Vagina (tissue), 2 donors: ENCODE measurements at regions not wholly inside any gene's neighbourhood (a gene's known extent, or its start where the extent isn't known, plus 50 kb on each side); places are given as distances from the start of the nearest gene placed in this dataset.

Source experiments
- DNase-seq, 2 donors: peaks; one replicate each; pipeline ENCODE4 v3.0.0-alpha.2; 2017; ENCODE audit errors: extremely low spot score in 2 of 2
- H3K27ac ChIP-seq: fragments of 200-600 bp; sonication (generic); one replicate; pipeline ENCODE4 v1.5.1; 2019
- H3K27me3 ChIP-seq: fragments of 200-600 bp; sonication (generic); one replicate; pipeline ENCODE4 v1.5.1; 2019
- H3K36me3 ChIP-seq, 2 donors: fragments of 200-600 bp; sonication (generic); one replicate each; pipeline ENCODE4 v1.5.1; 2017 to 2019
- H3K4me1 ChIP-seq: fragments of 200-600 bp; sonication (generic); one replicate; pipeline ENCODE4 v1.5.1; 2019
- H3K4me3 ChIP-seq, 2 donors: fragments of 200-600 bp; sonication (generic); 1 replicate in 1 of 2; 2 replicates in 1 of 2; pipeline ENCODE4 v1.5.1; 2016 to 2019
- H3K9me3 ChIP-seq: fragments of 200-600 bp; sonication (generic); one replicate; pipeline ENCODE4 v1.5.1; 2019
- POLR2A ChIP-seq, 2 donors: fragments of 450-650 bp; IDR thresholded peaks; one replicate each; pipeline ENCODE4 v1.6.1; 2017; ENCODE audit warnings: antibody characterized with exemption in 2 of 2, mild to moderate bottlenecking in 2 of 2, moderate library complexity in 2 of 2
- POLR2AphosphoS5 ChIP-seq, 2 donors: sonication (generic); formaldehyde crosslinking; IDR thresholded peaks; one replicate each; pipeline ENCODE4 v1.9.0; 2017; ENCODE audit warnings: antibody characterized with exemption in 2 of 2, mild to moderate bottlenecking in 2 of 2, low read depth in 1 of 2; ENCODE audit not compliant: insufficient read depth in 1 of 2
- intact Hi-C: fragments of 100-400 bp; cut with DNase I; formaldehyde crosslinking; loops from one replicate; pipeline ENCODE4 v1.15.1; 2023
- TF ChIP-seq, protein P1 (sequence below), 3 experiments: fragments of 450-650 bp in 2 of 3; fragments of 200-600 bp in 1 of 3; sonication (generic) in 1 of 3; IDR thresholded peaks; one replicate each; pipeline ENCODE4 v1.5.1; 2017 to 2019; ENCODE audit warnings: antibody characterized with exemption in 3 of 3, mild to moderate bottlenecking in 2 of 3, moderate library complexity in 2 of 3

DNA sequence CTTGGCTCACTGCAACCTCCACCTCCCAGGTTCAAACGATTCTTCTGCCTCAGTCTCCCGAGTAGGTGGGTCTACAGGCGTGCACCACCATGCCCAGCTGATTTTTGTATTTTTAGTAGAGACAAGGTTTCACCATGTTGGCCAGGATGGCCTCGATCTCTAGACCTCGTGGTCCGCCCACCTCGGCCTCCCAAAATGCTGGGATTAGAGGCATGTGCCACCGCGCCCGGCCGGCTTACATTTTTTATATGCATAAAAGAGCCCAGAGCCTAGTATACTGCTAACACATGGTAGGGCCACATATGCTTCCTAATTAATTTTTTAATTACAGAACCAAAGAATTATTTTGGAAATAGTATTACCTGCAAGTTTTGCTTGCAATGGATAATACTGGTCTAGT, 1325.4 kb downstream of the PLA2G4A start:
- Histone ChIP-seq H3K27me3 (no peaks in the 10 kb centered on the region), H3K9me3 (no peaks in the 10 kb centered on the region), H3K36me3 (no peaks in the 10 kb centered on the region), H3K27ac (no peak overlapping the region), H3K4me3 (no peak overlapping the region), H3K4me1 (no peaks in the 10 kb centered on the region)
- TF ChIP-seq POLR2A (IDR thresholded peaks at IDR 0.05) (no peak), POLR2AphosphoS5 (IDR thresholded peaks at IDR 0.05; ENCODE audit: insufficient read depth in 1 of 2, low read depth in 1 of 2) (no peak)
- TF ChIP-seq, protein P1, sequence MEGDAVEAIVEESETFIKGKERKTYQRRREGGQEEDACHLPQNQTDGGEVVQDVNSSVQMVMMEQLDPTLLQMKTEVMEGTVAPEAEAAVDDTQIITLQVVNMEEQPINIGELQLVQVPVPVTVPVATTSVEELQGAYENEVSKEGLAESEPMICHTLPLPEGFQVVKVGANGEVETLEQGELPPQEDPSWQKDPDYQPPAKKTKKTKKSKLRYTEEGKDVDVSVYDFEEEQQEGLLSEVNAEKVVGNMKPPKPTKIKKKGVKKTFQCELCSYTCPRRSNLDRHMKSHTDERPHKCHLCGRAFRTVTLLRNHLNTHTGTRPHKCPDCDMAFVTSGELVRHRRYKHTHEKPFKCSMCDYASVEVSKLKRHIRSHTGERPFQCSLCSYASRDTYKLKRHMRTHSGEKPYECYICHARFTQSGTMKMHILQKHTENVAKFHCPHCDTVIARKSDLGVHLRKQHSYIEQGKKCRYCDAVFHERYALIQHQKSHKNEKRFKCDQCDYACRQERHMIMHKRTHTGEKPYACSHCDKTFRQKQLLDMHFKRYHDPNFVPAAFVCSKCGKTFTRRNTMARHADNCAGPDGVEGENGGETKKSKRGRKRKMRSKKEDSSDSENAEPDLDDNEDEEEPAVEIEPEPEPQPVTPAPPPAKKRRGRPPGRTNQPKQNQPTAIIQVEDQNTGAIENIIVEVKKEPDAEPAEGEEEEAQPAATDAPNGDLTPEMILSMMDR (IDR thresholded peaks at IDR 0.05), result no peak
- no peak for DNase-seq
- intact Hi-C loops, result no loop called here

DNA sequence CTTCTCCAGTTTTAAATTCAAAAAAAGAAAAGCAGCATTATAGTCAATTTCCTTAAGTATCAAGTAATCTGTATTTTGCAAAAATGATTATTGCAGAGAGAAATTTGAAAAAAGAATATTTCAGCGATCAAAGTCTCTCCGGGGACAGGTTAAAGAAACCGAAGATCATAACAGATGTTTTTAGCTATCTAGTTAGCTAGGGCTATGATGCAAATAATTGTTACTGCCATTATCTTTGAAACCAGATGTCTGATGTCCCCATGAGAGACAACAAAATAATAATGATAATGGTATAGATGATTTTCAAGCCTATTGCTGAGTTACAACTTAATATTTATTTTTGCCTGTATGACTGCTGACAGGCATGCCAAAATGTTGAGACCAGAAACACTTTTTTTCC, 1326.0 kb downstream of the PLA2G4A start:
- no peak for DNase-seq
- Histone ChIP-seq H3K36me3 (no peaks in the 10 kb centered on the region), H3K27ac (no peak overlapping the region), H3K27me3 (no peaks in the 10 kb centered on the region), H3K9me3 (no peaks in the 10 kb centered on the region), H3K4me3 (no peak overlapping the region), H3K4me1 (no peaks in the 10 kb centered on the region)
- intact Hi-C loops, result no loop called here
- TF ChIP-seq POLR2AphosphoS5 (IDR thresholded peaks at IDR 0.05; ENCODE audit: insufficient read depth in 1 of 2, low read depth in 1 of 2) (no peak), POLR2A (IDR thresholded peaks at IDR 0.05) (no peak)
- TF ChIP-seq, protein P1 (IDR thresholded peaks at IDR 0.05), result no peak

DNA sequence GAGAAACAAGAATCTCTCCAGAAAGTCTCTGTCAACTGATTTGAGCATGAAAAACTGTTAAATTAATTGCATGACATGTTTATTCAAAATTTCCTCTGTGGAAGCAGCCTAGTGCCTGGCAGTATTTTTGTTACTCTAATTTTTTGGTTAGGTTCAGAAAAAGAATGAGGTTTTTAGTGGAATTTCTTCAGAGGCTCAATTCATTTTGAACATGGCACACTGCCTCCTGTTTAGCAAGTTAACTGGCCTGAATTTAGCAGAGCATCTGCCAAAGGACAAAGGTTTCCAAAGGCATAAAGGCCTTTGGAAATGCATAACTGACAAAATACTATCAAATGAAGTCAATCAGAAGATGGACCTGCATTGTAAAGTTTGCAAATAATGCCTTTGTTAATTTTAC, 1326.5 kb downstream of the PLA2G4A start:
- intact Hi-C loops, result no loop called here

DNA sequence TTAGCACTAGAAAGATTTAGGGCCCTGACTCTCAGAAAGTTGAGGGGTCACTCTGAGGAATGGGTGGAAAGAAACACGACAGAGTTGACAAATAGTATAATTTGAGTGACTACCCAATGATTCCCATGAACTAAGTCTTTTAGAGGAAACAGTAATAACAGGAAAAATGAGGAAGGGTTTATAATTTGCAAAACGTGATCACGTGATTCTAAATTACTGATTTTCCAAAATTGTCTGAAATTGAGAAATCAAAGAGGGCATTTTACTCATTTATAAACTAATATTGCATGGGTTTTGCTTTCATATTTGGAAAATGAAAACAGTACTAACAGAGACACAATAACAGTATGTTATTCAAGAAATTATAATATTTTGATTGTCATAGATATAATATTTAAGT, 1335.7 kb downstream of the PLA2G4A start:
- Histone ChIP-seq H3K4me1 (no peaks in the 10 kb centered on the region), H3K4me3 (no peak overlapping the region), H3K9me3 (no peaks in the 10 kb centered on the region), H3K27me3 (no peaks in the 10 kb centered on the region), H3K27ac (no peak overlapping the region), H3K36me3 (no peaks in the 10 kb centered on the region)
- TF ChIP-seq, protein P1 (IDR thresholded peaks at IDR 0.05), result no peak
- TF ChIP-seq POLR2A (IDR thresholded peaks at IDR 0.05) (no peak), POLR2AphosphoS5 (IDR thresholded peaks at IDR 0.05; ENCODE audit: insufficient read depth in 1 of 2, low read depth in 1 of 2) (no peak)
- intact Hi-C loops, result no loop called here
- DNase-seq, result no peak

More for the DNA sequence above, 1326.5 kb downstream of the PLA2G4A start:
- no peak for DNase-seq
- Histone ChIP-seq H3K27ac (no peak overlapping the region), H3K4me3 (no peak overlapping the region), H3K9me3 (no peaks in the 10 kb centered on the region), H3K36me3 (no peaks in the 10 kb centered on the region), H3K4me1 (no peaks in the 10 kb centered on the region), H3K27me3 (no peaks in the 10 kb centered on the region)
- TF ChIP-seq POLR2A (IDR thresholded peaks at IDR 0.05) (no peak), POLR2AphosphoS5 (IDR thresholded peaks at IDR 0.05; ENCODE audit: insufficient read depth in 1 of 2, low read depth in 1 of 2) (no peak)
- TF ChIP-seq, protein P1 (IDR thresholded peaks at IDR 0.05), result no peak

DNA sequence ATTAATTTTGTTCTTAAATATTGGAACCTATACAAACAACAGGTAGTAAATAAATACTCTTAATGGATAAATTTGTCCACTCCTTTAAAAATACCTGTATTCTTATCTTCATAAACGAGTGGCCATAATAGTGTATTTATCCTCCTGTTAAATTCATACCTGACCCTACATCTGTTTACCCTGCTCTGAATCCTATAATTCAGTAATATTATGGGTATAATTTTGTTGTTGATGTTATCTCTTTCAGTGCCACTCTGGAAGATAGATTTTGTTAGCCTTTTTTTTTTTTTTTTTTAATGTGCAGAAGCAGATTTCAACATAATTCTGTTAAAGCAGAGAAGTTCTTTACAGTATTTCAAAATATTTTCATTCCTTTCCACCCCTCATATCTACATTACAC, 1337.9 kb downstream of the PLA2G4A start:
- no peaks in the 10 kb centered on the region for H3K9me3 ChIP-seq
- no peaks in the 10 kb centered on the region for H3K36me3 ChIP-seq
- DNase-seq, result no peak
- intact Hi-C loops, result no loop called here
- TF ChIP-seq POLR2AphosphoS5 (IDR thresholded peaks at IDR 0.05; ENCODE audit: insufficient read depth in 1 of 2, low read depth in 1 of 2) (no peak), POLR2A (IDR thresholded peaks at IDR 0.05) (no peak)
- TF ChIP-seq, protein P1 (IDR thresholded peaks at IDR 0.05), result no peak
- H3K4me3 ChIP-seq, result no peak overlapping the region
- no peaks in the 10 kb centered on the region for H3K4me1 ChIP-seq
- no peak overlapping the region for H3K27ac ChIP-seq
- H3K27me3 ChIP-seq, result no peaks in the 10 kb centered on the region
